Kidney (tissue), 13 donors: ENCODE measurements at regions not wholly inside any gene's neighbourhood (a gene's known extent, or its start where the extent isn't known, plus 50 kb on each side); places are given as distances from the start of the nearest gene placed in this dataset.

Experiments used
- DNase-seq, 5 donors: peaks; one replicate each; pipeline ENCODE4 v3.0.0-alpha.2; 2013 to 2020
- FAIRE-seq: peaks from 2 replicates; lab custom pipeline; 2012; peaks lifted over from hg19 to GRCh38; lab: Jason Lieb, UNC
- H3K27ac ChIP-seq, 2 donors: one replicate each; pipeline ENCODE4 v1.7.0; 2013; ENCODE audit warnings: low read depth in 2 of 2, low read length in 2 of 2, inconsistent platforms in 1 of 2
- H3K27me3 ChIP-seq: one replicate; pipeline ENCODE4 v1.7.1; 2013; ENCODE audit warnings: low read length, inconsistent platforms; ENCODE audit not compliant: control insufficient read depth, insufficient read depth
- H3K36me3 ChIP-seq, 3 donors: one replicate each; pipeline versions ENCODE4 v1.7.0 to v1.7.1; 2013; ENCODE audit warnings: low read length in 3 of 3, control low read depth in 1 of 3, inconsistent platforms in 1 of 3; ENCODE audit not compliant: insufficient read depth in 3 of 3, control insufficient read depth in 2 of 3
- H3K4me1 ChIP-seq, 3 donors: one replicate each; pipeline versions ENCODE4 v1.7.0 to v1.7.1; 2013; ENCODE audit warnings: low read length in 3 of 3, inconsistent platforms in 1 of 3, low read depth in 1 of 3; ENCODE audit not compliant: control insufficient read depth in 2 of 3, insufficient read depth in 2 of 3
- H3K4me3 ChIP-seq, 3 donors: one replicate each; pipeline versions ENCODE4 v1.7.0 to v1.8.1; 2013; ENCODE audit warnings: low read length in 3 of 3, control low read depth in 1 of 3, inconsistent platforms in 1 of 3
- H3K9ac ChIP-seq, 3 donors: one replicate each; pipeline versions ENCODE4 v1.7.0 to v1.7.1; 2013; ENCODE audit warnings: low read length in 3 of 3, control low read depth in 1 of 3, inconsistent platforms in 1 of 3
- H3K9me3 ChIP-seq, 3 donors: one replicate each; pipeline versions ENCODE4 v1.7.0 to v1.7.1; 2013; ENCODE audit warnings: low read length in 3 of 3, control low read depth in 1 of 3, inconsistent platforms in 1 of 3; ENCODE audit not compliant: control insufficient read depth in 2 of 3, insufficient read depth in 1 of 3
- intact Hi-C: fragments of 100-400 bp; cut with DNase I; formaldehyde crosslinking; loops from one replicate; pipeline ENCODE4 v1.11.1; 2022
- TF ChIP-seq, protein P1 (sequence below): IDR thresholded peaks from 3 replicates; pipeline ENCODE4 v1.5.1; 2012; ENCODE audit warnings: mild to moderate bottlenecking, moderate library complexity, borderline replicate concordance; ENCODE audit not compliant: insufficient read depth; ENCODE audit errors: extremely low read depth
- donor health status: control.
- donor health status: control.
- donor health status: control.
- donor health status: control.
- donor health status: control.
- donor health status: DM: yes; HTN: yes; CAD: no.
- donor health status: Normal renal cell carcinoma (clear cell type).

- intact Hi-C loops, result no loop called here
- Histone ChIP-seq H3K9ac (no peak overlapping the region), H3K27me3 (no peaks in the 10 kb centered on the region), H3K36me3 (no peaks in the 10 kb centered on the region), H3K9me3 (no peaks in the 10 kb centered on the region), H3K27ac (no peak overlapping the region), H3K4me1 (no peaks in the 10 kb centered on the region), H3K4me3 (no peak overlapping the region)
- FAIRE-seq, result no peak
- TF ChIP-seq, protein P1, sequence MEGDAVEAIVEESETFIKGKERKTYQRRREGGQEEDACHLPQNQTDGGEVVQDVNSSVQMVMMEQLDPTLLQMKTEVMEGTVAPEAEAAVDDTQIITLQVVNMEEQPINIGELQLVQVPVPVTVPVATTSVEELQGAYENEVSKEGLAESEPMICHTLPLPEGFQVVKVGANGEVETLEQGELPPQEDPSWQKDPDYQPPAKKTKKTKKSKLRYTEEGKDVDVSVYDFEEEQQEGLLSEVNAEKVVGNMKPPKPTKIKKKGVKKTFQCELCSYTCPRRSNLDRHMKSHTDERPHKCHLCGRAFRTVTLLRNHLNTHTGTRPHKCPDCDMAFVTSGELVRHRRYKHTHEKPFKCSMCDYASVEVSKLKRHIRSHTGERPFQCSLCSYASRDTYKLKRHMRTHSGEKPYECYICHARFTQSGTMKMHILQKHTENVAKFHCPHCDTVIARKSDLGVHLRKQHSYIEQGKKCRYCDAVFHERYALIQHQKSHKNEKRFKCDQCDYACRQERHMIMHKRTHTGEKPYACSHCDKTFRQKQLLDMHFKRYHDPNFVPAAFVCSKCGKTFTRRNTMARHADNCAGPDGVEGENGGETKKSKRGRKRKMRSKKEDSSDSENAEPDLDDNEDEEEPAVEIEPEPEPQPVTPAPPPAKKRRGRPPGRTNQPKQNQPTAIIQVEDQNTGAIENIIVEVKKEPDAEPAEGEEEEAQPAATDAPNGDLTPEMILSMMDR, result no peak
- DNase-seq, result no peak
These were observed 297.0 kb upstream of the PKDCC start for GRCh38 chr2:41750829-41751228.

- H3K9ac ChIP-seq, result no peak overlapping the region
- FAIRE-seq (no peak), DNase-seq (no peak)
- no peaks in the 10 kb centered on the region for H3K9me3 ChIP-seq
- H3K27me3 ChIP-seq, result no peaks in the 10 kb centered on the region
- TF ChIP-seq, protein P1, result no peak
- no peak overlapping the region for H3K27ac ChIP-seq
- H3K4me3 ChIP-seq, result no peak overlapping the region
- no peaks in the 10 kb centered on the region for H3K36me3 ChIP-seq
- H3K4me1 ChIP-seq, result no peaks in the 10 kb centered on the region
- intact Hi-C loops, result no loop called here
These were observed 287.9 kb upstream of the PKDCC start for GRCh38 chr2:41759880-41760279.

GRCh38 chr2:41763141-41763540 is 284.7 kb upstream of the PKDCC start:
- DNase-seq, result no peak

More at GRCh38 chr2:41763141-41763540, 284.7 kb upstream of the PKDCC start:
- FAIRE-seq, result no peak
- intact Hi-C loops, result no loop called here
- no peaks in the 10 kb centered on the region for H3K9me3 ChIP-seq
- no peaks in the 10 kb centered on the region for H3K4me1 ChIP-seq
- no peaks in the 10 kb centered on the region for H3K36me3 ChIP-seq
- H3K27me3 ChIP-seq, result no peaks in the 10 kb centered on the region
- no peak overlapping the region for H3K4me3 ChIP-seq
- TF ChIP-seq, protein P1, result no peak
- no peak overlapping the region for H3K27ac ChIP-seq
- no peak overlapping the region for H3K9ac ChIP-seq
